C4-2B (cell line): ENCODE measurements at regions not wholly inside any gene's neighbourhood (a gene's known extent, or its start where the extent isn't known, plus 50 kb on each side); places are given as distances from the start of the nearest gene placed in this dataset.

Experiments used
- H3K27ac ChIP-seq: fragments of 450-650 bp; 2 replicates; pipeline ENCODE4 v1.5.1; 2017
- ZFX ChIP-seq: fragments of 450-650 bp; IDR thresholded peaks from 2 replicates; pipeline ENCODE4 v1.6.1; 2017
- TF ChIP-seq, protein P1 (sequence below): fragments of 450-650 bp; conservative IDR thresholded peaks from 2 replicates; pipeline ENCODE4 v1.5.1; 2017; ENCODE audit warnings: mild to moderate bottlenecking

DNA sequence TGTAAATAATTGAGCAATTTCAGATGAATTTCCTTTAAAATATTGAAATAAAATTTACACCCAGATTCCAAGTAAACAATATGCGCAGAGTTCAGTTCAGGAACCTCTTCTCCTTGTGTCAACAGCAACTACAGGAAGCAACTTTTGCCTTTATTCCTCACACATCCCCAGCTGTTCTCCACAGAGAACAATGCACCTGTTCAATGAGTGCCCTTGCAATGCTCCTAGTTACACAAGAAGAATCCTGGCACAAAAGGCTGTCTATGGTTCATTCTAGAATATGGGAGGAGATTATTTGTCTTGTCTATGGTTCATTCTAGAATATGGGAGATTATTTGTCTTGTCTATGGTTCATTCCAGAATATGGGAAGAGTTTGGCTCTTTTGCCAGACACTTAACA, 454.9 kb downstream of the BTBD3 start:
- TF ChIP-seq, protein P1, sequence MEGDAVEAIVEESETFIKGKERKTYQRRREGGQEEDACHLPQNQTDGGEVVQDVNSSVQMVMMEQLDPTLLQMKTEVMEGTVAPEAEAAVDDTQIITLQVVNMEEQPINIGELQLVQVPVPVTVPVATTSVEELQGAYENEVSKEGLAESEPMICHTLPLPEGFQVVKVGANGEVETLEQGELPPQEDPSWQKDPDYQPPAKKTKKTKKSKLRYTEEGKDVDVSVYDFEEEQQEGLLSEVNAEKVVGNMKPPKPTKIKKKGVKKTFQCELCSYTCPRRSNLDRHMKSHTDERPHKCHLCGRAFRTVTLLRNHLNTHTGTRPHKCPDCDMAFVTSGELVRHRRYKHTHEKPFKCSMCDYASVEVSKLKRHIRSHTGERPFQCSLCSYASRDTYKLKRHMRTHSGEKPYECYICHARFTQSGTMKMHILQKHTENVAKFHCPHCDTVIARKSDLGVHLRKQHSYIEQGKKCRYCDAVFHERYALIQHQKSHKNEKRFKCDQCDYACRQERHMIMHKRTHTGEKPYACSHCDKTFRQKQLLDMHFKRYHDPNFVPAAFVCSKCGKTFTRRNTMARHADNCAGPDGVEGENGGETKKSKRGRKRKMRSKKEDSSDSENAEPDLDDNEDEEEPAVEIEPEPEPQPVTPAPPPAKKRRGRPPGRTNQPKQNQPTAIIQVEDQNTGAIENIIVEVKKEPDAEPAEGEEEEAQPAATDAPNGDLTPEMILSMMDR: no peak
- TF ChIP-seq ZFX: no peak
- H3K27ac ChIP-seq: no peak overlapping the region

DNA sequence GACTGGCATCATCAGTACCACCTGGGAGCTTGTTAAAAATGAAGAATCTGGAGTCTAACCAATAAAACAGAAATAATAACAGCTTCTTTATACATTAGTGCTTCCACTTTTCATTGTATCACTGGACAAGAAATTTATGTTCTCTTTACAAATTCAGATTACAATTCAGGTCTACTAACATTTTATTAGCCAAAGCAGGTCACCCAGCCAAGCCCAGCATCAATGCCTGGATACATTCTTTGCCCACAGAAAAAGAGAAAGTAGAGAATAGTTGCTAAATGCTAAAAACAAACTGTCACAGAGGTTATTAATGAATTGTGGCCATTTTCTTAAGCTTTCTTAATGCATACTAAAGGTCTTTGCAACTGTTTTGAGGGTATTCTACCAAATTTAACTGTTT, 458.3 kb downstream of the BTBD3 start:
- no peak overlapping the region for H3K27ac ChIP-seq
- TF ChIP-seq, protein P1: no peak
- TF ChIP-seq ZFX: no peak

DNA sequence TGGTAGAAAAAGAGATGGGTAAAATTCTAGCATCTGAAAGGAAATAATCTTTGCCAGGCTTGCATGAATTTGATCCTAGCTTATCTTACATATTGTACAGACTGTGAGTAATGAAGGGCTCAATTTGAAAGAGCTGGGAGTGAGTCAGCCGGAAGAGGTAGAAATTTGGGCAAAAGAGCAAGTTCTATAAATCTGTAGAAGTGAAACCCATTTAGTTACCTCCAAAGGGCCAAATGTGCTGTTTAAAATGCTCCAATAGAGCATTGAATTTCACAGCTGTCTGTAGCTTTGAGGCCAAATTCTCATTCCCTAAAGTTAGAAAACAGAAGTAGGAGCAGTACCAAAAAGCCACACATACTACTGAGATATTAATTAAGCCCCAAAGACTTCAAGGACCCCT, 466.1 kb downstream of the BTBD3 start:
- no peak overlapping the region for H3K27ac ChIP-seq
- no peak for TF ChIP-seq ZFX
- TF ChIP-seq, protein P1: no peak

DNA sequence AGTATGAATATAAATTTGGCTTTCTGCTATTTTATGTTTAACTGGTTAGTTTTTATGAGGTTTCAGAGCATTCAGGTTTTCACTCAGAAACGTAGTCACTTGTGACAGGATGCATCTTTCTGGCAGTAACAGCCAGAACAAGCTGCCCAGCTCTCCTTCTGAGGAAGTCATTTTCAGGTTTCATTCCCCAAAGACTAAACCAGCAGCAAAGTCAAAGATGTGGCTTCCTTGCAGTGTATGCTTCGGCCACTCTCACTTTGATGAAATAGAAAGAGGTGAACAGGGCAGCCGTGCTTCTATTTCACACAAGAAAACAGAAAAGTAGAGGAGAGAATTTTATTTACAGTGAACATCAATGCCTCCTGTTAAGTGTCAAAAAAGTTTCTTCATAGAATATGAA, 469.1 kb downstream of the BTBD3 start:
- H3K27ac ChIP-seq: no peak overlapping the region
- TF ChIP-seq ZFX: no peak
- TF ChIP-seq, protein P1: no peak

DNA sequence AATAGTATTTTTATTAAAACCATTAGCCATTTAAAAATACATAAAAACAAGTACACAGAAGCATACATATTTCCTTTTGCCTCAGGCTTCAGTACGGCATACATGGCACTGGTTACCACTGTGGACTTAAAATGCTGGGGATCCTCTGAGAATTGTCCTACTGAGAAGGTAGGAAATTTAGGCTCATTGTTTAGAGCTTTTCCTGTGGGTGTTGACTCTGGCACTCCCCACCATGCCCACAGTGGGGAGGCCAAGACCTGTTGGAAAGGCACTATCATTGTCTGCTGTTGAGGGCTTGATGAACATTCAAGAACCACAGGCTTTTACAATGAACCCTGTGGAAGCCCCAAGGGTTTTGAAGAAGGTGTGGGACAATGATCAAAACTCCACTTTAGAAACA, 473.4 kb downstream of the BTBD3 start:
- TF ChIP-seq, protein P1: no peak
- no peak for TF ChIP-seq ZFX

DNA sequence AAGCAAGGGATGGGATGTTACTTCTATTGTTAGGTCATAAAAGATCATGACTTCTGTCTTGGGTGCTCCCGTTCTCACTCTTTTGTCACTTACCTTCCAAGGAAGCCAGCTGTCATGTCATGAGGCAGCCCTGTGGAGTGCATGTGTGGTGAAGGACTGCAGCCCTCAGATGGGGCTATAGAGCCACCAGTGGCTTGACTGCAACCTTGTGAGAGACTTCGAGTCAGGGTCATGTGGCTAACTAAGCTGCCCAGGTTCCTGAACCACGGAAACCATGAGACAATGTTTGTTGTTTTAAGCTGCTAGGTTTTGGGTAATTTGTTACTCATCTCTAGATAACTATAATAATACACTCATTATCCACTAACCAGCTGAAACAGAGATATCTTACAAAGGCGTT, 477.1 kb downstream of the BTBD3 start:
- no peak overlapping the region for H3K27ac ChIP-seq
- TF ChIP-seq ZFX: no peak
- TF ChIP-seq, protein P1: no peak

More for the DNA sequence above, 473.4 kb downstream of the BTBD3 start:
- H3K27ac ChIP-seq: no peak overlapping the region

DNA sequence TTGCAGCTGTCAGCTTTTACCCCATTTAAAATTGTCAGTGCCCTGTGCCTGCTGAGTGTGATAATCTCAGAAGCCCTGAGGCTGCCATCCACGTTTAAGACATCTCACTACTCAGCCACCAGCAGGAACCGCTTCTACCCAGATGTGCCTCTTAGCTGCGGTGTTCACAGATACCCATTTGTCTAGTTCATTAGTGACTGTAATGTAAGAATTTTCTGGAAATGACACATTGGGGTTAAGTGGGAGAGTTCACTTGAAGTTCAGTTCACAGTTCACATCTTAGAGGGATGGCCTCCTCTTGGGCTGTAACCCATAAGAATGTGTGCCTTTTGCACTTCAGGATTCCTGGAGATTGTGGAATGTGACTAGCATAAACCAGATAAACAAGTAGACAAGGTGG, 477.7 kb downstream of the BTBD3 start:
- TF ChIP-seq ZFX: no peak
- TF ChIP-seq, protein P1: no peak
- no peak overlapping the region for H3K27ac ChIP-seq
